ENCODE measurements at regions not wholly inside any gene's neighbourhood (a gene's known extent, or its start where the extent isn't known, plus 50 kb on each side); places are given as distances from the start of the nearest gene placed in this dataset.

GRCh38 chr4:136862653-136863052 is 669.6 kb downstream of the PCDH18 start:
- DNase-seq (ENCODE audit: low read depth, low spot score) (no peak), ATAC-seq (no peak), FAIRE-seq (no peak)
- Histone ChIP-seq H3K9me3 (replicated peaks; ENCODE audit: control insufficient read depth, insufficient read depth, low read length) (no peaks in the 10 kb centered on the region), H3K4me1 (ENCODE audit: control insufficient read depth, insufficient read depth, low read length) (no peaks in the 10 kb centered on the region), H3K36me3 (ENCODE audit: control insufficient read depth in 2 of 2, insufficient read depth in 2 of 2, low read length in 1 of 2) (no peaks in the 10 kb centered on the region), H3K4me3 (no peak overlapping the region), H4K20me1 (ENCODE audit: control insufficient read depth, insufficient read depth) (no peaks in the 10 kb centered on the region), H3K27me3 (replicated peaks in 1 of 2; ENCODE audit: control insufficient read depth in 2 of 2, insufficient read depth in 2 of 2, low read length in 1 of 2) (no peaks in the 10 kb centered on the region), H3K27ac (ENCODE audit: control insufficient read depth, insufficient read depth) (no peak overlapping the region), H3K9ac (ENCODE audit: control insufficient read depth, insufficient read depth, low read length) (no peak overlapping the region), H3K4me2 (ENCODE audit: control insufficient read depth, insufficient read depth) (no peak overlapping the region), H2AFZ (ENCODE audit: control insufficient read depth, low read depth, low read length) (no peak overlapping the region), H3K79me2 (ENCODE audit: control insufficient read depth, insufficient read depth, low read length) (no peaks in the 10 kb centered on the region)
- TF ChIP-seq CREB1 (IDR thresholded peaks at IDR 0.05; ENCODE audit: low read depth) (no peak), BACH1 (IDR thresholded peaks at IDR 0.05; ENCODE audit: borderline replicate concordance) (no peak), NR2C1 (IDR thresholded peaks at IDR 0.05) (no peak), RELA (IDR thresholded peaks at IDR 0.05; ENCODE audit: borderline replicate concordance, partially characterized antibody) (no peak), BCL11A (IDR thresholded peaks at IDR 0.05; ENCODE audit: low read depth, low read length) (no peak), NFIC (IDR thresholded peaks at IDR 0.05; ENCODE audit: low read depth, low read length) (no peak), ZNF687 (IDR thresholded peaks at IDR 0.05) (no peak), SUZ12 (IDR thresholded peaks at IDR 0.05; ENCODE audit: unreplicated experiment) (no peak), CREM (IDR thresholded peaks at IDR 0.05; ENCODE audit: low read depth) (no peak), SMAD1 (IDR thresholded peaks at IDR 0.05; ENCODE audit: low read depth, partially characterized antibody) (no peak), MTA3 (IDR thresholded peaks at IDR 0.05; ENCODE audit: borderline replicate concordance, low read length) (no peak), TCF12 (IDR thresholded peaks at IDR 0.05; ENCODE audit: low read depth, low read length) (no peak), USF1 (IDR thresholded peaks at IDR 0.05; ENCODE audit: borderline replicate concordance, extremely low read length, insufficient read depth, low read depth, low read length) (no peak), SP1 (IDR thresholded peaks at IDR 0.05; ENCODE audit: low read depth, low read length) (no peak), ZNF207 (IDR thresholded peaks at IDR 0.05; ENCODE audit: borderline replicate concordance) (no peak), POU2F2 (IDR thresholded peaks at IDR 0.05; ENCODE audit: borderline replicate concordance, low read depth, low read length) (no peak), KDM1A (IDR thresholded peaks at IDR 0.05; ENCODE audit: borderline replicate concordance) (no peak), STAT1 (conservative IDR thresholded peaks at IDR 0.05) (no peak), SIN3A (IDR thresholded peaks at IDR 0.05; ENCODE audit: low read depth, low read length) (no peak)
- TF ChIP-seq, protein P1, sequence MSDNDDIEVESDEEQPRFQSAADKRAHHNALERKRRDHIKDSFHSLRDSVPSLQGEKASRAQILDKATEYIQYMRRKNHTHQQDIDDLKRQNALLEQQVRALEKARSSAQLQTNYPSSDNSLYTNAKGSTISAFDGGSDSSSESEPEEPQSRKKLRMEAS (IDR thresholded peaks at IDR 0.05; ENCODE audit: low read depth, low read length), result no peak
- RAD21 ChIA-PET (ENCODE audit: unreplicated experiment), result interaction anchor here (0.7 to 5.2 kb wide), 8 partner anchors 12 to 1492 kb away, joined by 3 to 103 read pairs (median 4); no protein-coding TSS in a partner anchor
- WGBS (ENCODE audit: insufficient coverage, insufficient replicate concordance, low lambda C conversion rate, missing lambda C conversion rate), result 40% methylated on average over 3 of the region's 3 CpGs
- SMC1A ChIA-PET (ENCODE audit: uncharacterized antibody, unreplicated experiment), result interaction anchor here (0.6 to 5.0 kb wide), 10 partner anchors 10 to 560 kb away, joined by 3 to 76 read pairs (median 6); no protein-coding TSS in a partner anchor
- CTCF ChIA-PET, result interaction anchor here (0.6 to 4.6 kb wide), 5 partner anchors 14 to 1491 kb away, joined by 3 to 81 read pairs (median 6); no protein-coding TSS in a partner anchor
- intact Hi-C loops (cut with micrococcal nuclease; ENCODE audit: unreplicated experiment), result loop anchor here (5.0 to 10.0 kb wide), 4 partner anchors 150 to 1490 kb away; no protein-coding TSS in a partner anchor
- no TSS peak for BruUV-seq (replicated peaks)
- POLR2A ChIA-PET, result no interaction called here
- in situ Hi-C loops (cut with MboI), result loop anchor here (25.0 kb wide), 1 partner anchor 1475 kb away; no protein-coding TSS in a partner anchor
